IPS-18a (cell line): ENCODE measurements at regions not wholly inside any gene's neighbourhood (a gene's known extent, or its start where the extent isn't known, plus 50 kb on each side); places are given as distances from the start of the nearest gene placed in this dataset.

Source experiments
- H3K27ac ChIP-seq: one replicate; pipeline ENCODE4 v1.5.1; 2013; ENCODE audit warnings: low read length
- H3K27me3 ChIP-seq: one replicate; pipeline ENCODE4 v1.6.1; 2013; ENCODE audit warnings: mild to moderate bottlenecking, low read length; ENCODE audit not compliant: control insufficient read depth, insufficient read depth
- H3K36me3 ChIP-seq: one replicate; pipeline ENCODE4 v1.6.1; 2013; ENCODE audit warnings: low read depth, low read length; ENCODE audit not compliant: control insufficient read depth
- H3K4me1 ChIP-seq: one replicate; pipeline ENCODE4 v1.6.1; 2013; ENCODE audit warnings: low read depth, low read length; ENCODE audit not compliant: control insufficient read depth
- H3K4me3 ChIP-seq: one replicate; pipeline ENCODE4 v1.5.1; 2013; ENCODE audit warnings: low read length
- H3K9ac ChIP-seq: one replicate; pipeline ENCODE4 v1.6.1; 2013; ENCODE audit warnings: mild to moderate bottlenecking, low read length, moderate library complexity
- H3K9me3 ChIP-seq: one replicate; pipeline ENCODE4 v1.6.1; 2013; ENCODE audit warnings: low read depth, low read length; ENCODE audit not compliant: control insufficient read depth

- H3K9me3 ChIP-seq: no peaks in the 10 kb centered on the region
These were observed 217.9 kb upstream of the RPL38 start for GRCh38 chr17:73985466-73986015.

GRCh38 chr17:73986641-73987177 lies 216.8 kb upstream of the RPL38 start:
- peaks cover 5% of the 10 kb centered on the region for H3K4me1 ChIP-seq
- H3K27me3 ChIP-seq: no peaks in the 10 kb centered on the region
- H3K4me3 ChIP-seq: no peak overlapping the region
- no peak overlapping the region for H3K9ac ChIP-seq
- no peaks in the 10 kb centered on the region for H3K36me3 ChIP-seq
- no peak overlapping the region for H3K27ac ChIP-seq
- no peaks in the 10 kb centered on the region for H3K9me3 ChIP-seq

More at GRCh38 chr17:73985466-73986015, 217.9 kb upstream of the RPL38 start:
- peaks cover 5% of the 10 kb centered on the region for H3K4me1 ChIP-seq
- H3K36me3 ChIP-seq: no peaks in the 10 kb centered on the region
- no peak overlapping the region for H3K27ac ChIP-seq
- no peak overlapping the region for H3K9ac ChIP-seq
- no peak overlapping the region for H3K4me3 ChIP-seq
- no peaks in the 10 kb centered on the region for H3K27me3 ChIP-seq

- no peak overlapping the region for H3K9ac ChIP-seq
- H3K27me3 ChIP-seq: no peaks in the 10 kb centered on the region
- H3K4me1 ChIP-seq: no peaks in the 10 kb centered on the region
- no peaks in the 10 kb centered on the region for H3K36me3 ChIP-seq
- H3K4me3 ChIP-seq: no peak overlapping the region
- H3K9me3 ChIP-seq: no peaks in the 10 kb centered on the region
- H3K27ac ChIP-seq: no peak overlapping the region
These were observed 216.1 kb upstream of the RPL38 start for GRCh38 chr17:73987395-73987794.

GRCh38 chr17:73987845-73988509 lies 215.5 kb upstream of the RPL38 start:
- Histone ChIP-seq H3K36me3 (no peaks in the 10 kb centered on the region), H3K9ac (no peak overlapping the region), H3K4me1 (no peaks in the 10 kb centered on the region), H3K27me3 (no peaks in the 10 kb centered on the region), H3K9me3 (no peaks in the 10 kb centered on the region), H3K4me3 (no peak overlapping the region), H3K27ac (no peak overlapping the region)

GRCh38 chr17:73989671-73990070 lies 213.8 kb upstream of the RPL38 start:
- H3K9me3 ChIP-seq: no peaks in the 10 kb centered on the region
- no peak overlapping the region for H3K9ac ChIP-seq
- no peaks in the 10 kb centered on the region for H3K27me3 ChIP-seq
- no peaks in the 10 kb centered on the region for H3K36me3 ChIP-seq
- no peaks in the 10 kb centered on the region for H3K4me1 ChIP-seq
- no peak overlapping the region for H3K27ac ChIP-seq
- H3K4me3 ChIP-seq: no peak overlapping the region

- Histone ChIP-seq H3K4me1 (no peaks in the 10 kb centered on the region), H3K27me3 (no peaks in the 10 kb centered on the region), H3K4me3 (no peak overlapping the region), H3K27ac (no peak overlapping the region), H3K9ac (no peak overlapping the region), H3K9me3 (no peaks in the 10 kb centered on the region), H3K36me3 (no peaks in the 10 kb centered on the region)
These were observed 213.2 kb upstream of the RPL38 start for GRCh38 chr17:73990290-73990689.

- H3K27me3 ChIP-seq: no peaks in the 10 kb centered on the region
- H3K9me3 ChIP-seq: no peaks in the 10 kb centered on the region
- H3K27ac ChIP-seq: no peak overlapping the region
- no peak overlapping the region for H3K4me3 ChIP-seq
- no peak overlapping the region for H3K9ac ChIP-seq
- H3K4me1 ChIP-seq: no peaks in the 10 kb centered on the region
- H3K36me3 ChIP-seq: no peaks in the 10 kb centered on the region
These were observed 212.2 kb upstream of the RPL38 start for GRCh38 chr17:73991260-73991659.

GRCh38 chr17:73994946-73995345 lies 208.5 kb upstream of the RPL38 start:
- no peak overlapping the region for H3K4me3 ChIP-seq
- no peaks in the 10 kb centered on the region for H3K36me3 ChIP-seq
- no peaks in the 10 kb centered on the region for H3K4me1 ChIP-seq
- no peaks in the 10 kb centered on the region for H3K27me3 ChIP-seq
- no peak overlapping the region for H3K27ac ChIP-seq
- no peaks in the 10 kb centered on the region for H3K9me3 ChIP-seq
- H3K9ac ChIP-seq: no peak overlapping the region

GRCh38 chr17:73997059-73997458 lies 206.4 kb upstream of the RPL38 start:
- H3K36me3 ChIP-seq: no peaks in the 10 kb centered on the region
- no peaks in the 10 kb centered on the region for H3K27me3 ChIP-seq
- H3K9ac ChIP-seq: no peak overlapping the region

GRCh38 chr17:73998249-73998648 lies 205.2 kb upstream of the RPL38 start:
- Histone ChIP-seq H3K27me3 (no peaks in the 10 kb centered on the region), H3K9ac (no peak overlapping the region), H3K4me3 (no peak overlapping the region), H3K36me3 (no peaks in the 10 kb centered on the region), H3K9me3 (no peaks in the 10 kb centered on the region), H3K27ac (no peak overlapping the region), H3K4me1 (no peaks in the 10 kb centered on the region)

More at GRCh38 chr17:73997059-73997458, 206.4 kb upstream of the RPL38 start:
- H3K9me3 ChIP-seq: no peaks in the 10 kb centered on the region
- no peak overlapping the region for H3K4me3 ChIP-seq
- no peak overlapping the region for H3K27ac ChIP-seq
- no peaks in the 10 kb centered on the region for H3K4me1 ChIP-seq

GRCh38 chr17:73998653-73999645 lies 204.5 kb upstream of the RPL38 start:
- no peak overlapping the region for H3K9ac ChIP-seq
- H3K27me3 ChIP-seq: no peaks in the 10 kb centered on the region
- no peak overlapping the region for H3K27ac ChIP-seq
- no peaks in the 10 kb centered on the region for H3K4me1 ChIP-seq
- no peaks in the 10 kb centered on the region for H3K36me3 ChIP-seq
- H3K9me3 ChIP-seq: no peaks in the 10 kb centered on the region
- no peak overlapping the region for H3K4me3 ChIP-seq
